HEK293T (cell line): ENCODE measurements at regions not wholly inside any gene's neighbourhood (a gene's known extent, or its start where the extent isn't known, plus 50 kb on each side); places are given as distances from the start of the nearest gene placed in this dataset.

ENCODE experiments used
- L3MBTL2 ChIP-seq: fragments of 450-650 bp; conservative IDR thresholded peaks from 2 replicates; pipeline ENCODE4 v1.6.1; 2016; ENCODE audit warnings: mild to moderate bottlenecking
- SUZ12 ChIP-seq: fragments of 450-650 bp; IDR thresholded peaks from 2 replicates; pipeline ENCODE4 v1.6.1; 2016; ENCODE audit warnings: mild to moderate bottlenecking

- TF ChIP-seq SUZ12 (no peak), L3MBTL2 (no peak)
Measured at GRCh38 chr20:6298049-6298448, 175.2 kb upstream of the FERMT1 start.
